ENCODE measurements at regions not wholly inside any gene's neighbourhood (a gene's known extent, or its start where the extent isn't known, plus 50 kb on each side); places are given as distances from the start of the nearest gene placed in this dataset.

- no peaks in the 10 kb centered on the region for H3K36me3 ChIP-seq (ENCODE audit: control insufficient read depth in 4 of 4, insufficient read depth in 4 of 4, low read length in 4 of 4)
- TF ChIP-seq CTCF (IDR thresholded peaks at IDR 0.05; ENCODE audit: control extremely low read depth, extremely low read depth), result no peak
- H3K27ac ChIP-seq (ENCODE audit: low read depth in 1 of 2, low read length in 1 of 2), result peak overlapping the region; percentile 45 to 88
- H3K4me1 ChIP-seq (ENCODE audit: control insufficient read depth in 5 of 5, insufficient read depth in 5 of 5, low read length in 5 of 5), result no peaks in the 10 kb centered on the region
- H3K27me3 ChIP-seq (ENCODE audit: control insufficient read depth in 3 of 3, insufficient read depth in 3 of 3, low read length in 2 of 3), result no peaks in the 10 kb centered on the region
- peak in 1 of 3 donors; percentile 54 for DNase-seq
- peak overlapping the region; percentile 47 to 88 for H3K9ac ChIP-seq (ENCODE audit: insufficient read depth in 1 of 2, low read length in 2 of 2)
- H3K9me3 ChIP-seq (ENCODE audit: control insufficient read depth in 4 of 4, insufficient read depth in 3 of 4, low read length in 3 of 4), result no peaks in the 10 kb centered on the region
- no peak for ATAC-seq (ENCODE audit: insufficient read depth, low FRiP score)
- WGBS, 2 donors, result 24 to 27% methylated on average over 13 of the region's 13 CpGs
- peak overlapping the region; percentile 51 for H3K4me3 ChIP-seq
Measured at GRCh38 chr6:27187231-27188060, 60.1 kb upstream of the PRSS16 start.

- H3K9ac ChIP-seq (ENCODE audit: insufficient read depth in 1 of 2, low read length in 2 of 2), result peak overlapping the region; percentile 47 to 88
Measured at GRCh38 chr6:27188061-27188884, 59.2 kb upstream of the PRSS16 start.

GRCh38 chr6:27188885-27189418 lies 58.5 kb upstream of the PRSS16 start:
- H3K4me3 ChIP-seq, result peak overlapping the region; percentile 51
- DNase-seq, result peak; percentile 74 to 94 (median 94)
- no peaks in the 10 kb centered on the region for H3K27me3 ChIP-seq (ENCODE audit: control insufficient read depth in 3 of 3, insufficient read depth in 3 of 3, low read length in 2 of 3)
- H3K36me3 ChIP-seq (ENCODE audit: control insufficient read depth in 4 of 4, insufficient read depth in 4 of 4, low read length in 4 of 4), result no peaks in the 10 kb centered on the region
- peak overlapping the region; percentile 77 to 88 for H3K27ac ChIP-seq (ENCODE audit: low read depth in 1 of 2, low read length in 1 of 2)
- H3K4me1 ChIP-seq (ENCODE audit: control insufficient read depth in 5 of 5, insufficient read depth in 5 of 5, low read length in 5 of 5), result no peaks in the 10 kb centered on the region
- no peaks in the 10 kb centered on the region for H3K9me3 ChIP-seq (ENCODE audit: control insufficient read depth in 4 of 4, insufficient read depth in 3 of 4, low read length in 3 of 4)
- peak; percentile 96 for ATAC-seq (ENCODE audit: insufficient read depth, low FRiP score)
- 20 to 24% methylated on average over 10 of the region's 10 CpGs for WGBS, 2 donors
- peak overlapping the region; percentile 47 to 88 for H3K9ac ChIP-seq (ENCODE audit: insufficient read depth in 1 of 2, low read length in 2 of 2)
- peak; percentile 71 for TF ChIP-seq CTCF (IDR thresholded peaks at IDR 0.05; ENCODE audit: control extremely low read depth, extremely low read depth)

More at GRCh38 chr6:27188061-27188884, 59.2 kb upstream of the PRSS16 start:
- no peaks in the 10 kb centered on the region for H3K36me3 ChIP-seq (ENCODE audit: control insufficient read depth in 4 of 4, insufficient read depth in 4 of 4, low read length in 4 of 4)
- H3K4me3 ChIP-seq, result peak overlapping the region; percentile 51
- no peak for TF ChIP-seq CTCF (IDR thresholded peaks at IDR 0.05; ENCODE audit: control extremely low read depth, extremely low read depth)
- H3K9me3 ChIP-seq (ENCODE audit: control insufficient read depth in 4 of 4, insufficient read depth in 3 of 4, low read length in 3 of 4), result no peaks in the 10 kb centered on the region
- H3K27me3 ChIP-seq (ENCODE audit: control insufficient read depth in 3 of 3, insufficient read depth in 3 of 3, low read length in 2 of 3), result no peaks in the 10 kb centered on the region
- WGBS, 2 donors, result 0 to 1% methylated on average over 33 of the region's 33 CpGs
- peak overlapping the region; percentile 77 to 88 for H3K27ac ChIP-seq (ENCODE audit: low read depth in 1 of 2, low read length in 1 of 2)
- peak; percentile 72 to 90 (median 90) for DNase-seq
- ATAC-seq (ENCODE audit: insufficient read depth, low FRiP score), result peak; percentile 88
- no peaks in the 10 kb centered on the region for H3K4me1 ChIP-seq (ENCODE audit: control insufficient read depth in 5 of 5, insufficient read depth in 5 of 5, low read length in 5 of 5)

Data from lung (tissue), 11 donors.